ENCODE measurements at regions not wholly inside any gene's neighbourhood (a gene's known extent, or its start where the extent isn't known, plus 50 kb on each side); places are given as distances from the start of the nearest gene placed in this dataset.

DNA sequence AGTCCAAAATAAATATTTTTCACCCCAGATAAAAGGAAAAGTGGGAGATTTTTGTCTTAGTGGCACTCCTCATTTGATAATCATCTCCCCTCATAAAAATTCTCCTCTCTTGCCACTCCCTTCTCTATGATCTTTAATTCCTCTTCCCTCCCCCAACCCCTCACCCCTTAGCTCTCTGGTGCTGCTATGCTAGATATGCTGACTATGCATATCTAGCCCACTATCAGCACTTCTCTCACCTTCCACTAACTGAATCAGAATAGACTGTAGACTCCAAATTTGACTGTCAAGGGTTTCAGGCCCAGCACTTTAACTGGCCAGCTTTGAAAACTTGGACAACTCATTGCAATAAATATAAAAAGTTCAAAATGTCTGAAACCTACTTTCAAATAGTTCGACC, 254.2 kb downstream of the ETNK1 start:
- TF ChIP-seq, protein P1, sequence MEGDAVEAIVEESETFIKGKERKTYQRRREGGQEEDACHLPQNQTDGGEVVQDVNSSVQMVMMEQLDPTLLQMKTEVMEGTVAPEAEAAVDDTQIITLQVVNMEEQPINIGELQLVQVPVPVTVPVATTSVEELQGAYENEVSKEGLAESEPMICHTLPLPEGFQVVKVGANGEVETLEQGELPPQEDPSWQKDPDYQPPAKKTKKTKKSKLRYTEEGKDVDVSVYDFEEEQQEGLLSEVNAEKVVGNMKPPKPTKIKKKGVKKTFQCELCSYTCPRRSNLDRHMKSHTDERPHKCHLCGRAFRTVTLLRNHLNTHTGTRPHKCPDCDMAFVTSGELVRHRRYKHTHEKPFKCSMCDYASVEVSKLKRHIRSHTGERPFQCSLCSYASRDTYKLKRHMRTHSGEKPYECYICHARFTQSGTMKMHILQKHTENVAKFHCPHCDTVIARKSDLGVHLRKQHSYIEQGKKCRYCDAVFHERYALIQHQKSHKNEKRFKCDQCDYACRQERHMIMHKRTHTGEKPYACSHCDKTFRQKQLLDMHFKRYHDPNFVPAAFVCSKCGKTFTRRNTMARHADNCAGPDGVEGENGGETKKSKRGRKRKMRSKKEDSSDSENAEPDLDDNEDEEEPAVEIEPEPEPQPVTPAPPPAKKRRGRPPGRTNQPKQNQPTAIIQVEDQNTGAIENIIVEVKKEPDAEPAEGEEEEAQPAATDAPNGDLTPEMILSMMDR (IDR thresholded peaks at IDR 0.05; ENCODE audit: low read depth, low read length, missing input control): no peak
- TF ChIP-seq TAF1 (conservative IDR thresholded peaks at IDR 0.05) (no peak), RAD21 (IDR thresholded peaks at IDR 0.05) (no peak), GABPA (IDR thresholded peaks at IDR 0.05 in 1 of 2, conservative IDR thresholded peaks at IDR 0.05 in 1 of 2) (no peak), ATF3 (IDR thresholded peaks at IDR 0.05) (no peak), SP1 (IDR thresholded peaks at IDR 0.05) (no peak), JUND (IDR thresholded peaks at IDR 0.05) (no peak), FOXA1 (IDR thresholded peaks at IDR 0.05) (no peak)
- TF ChIP-seq, protein P2, sequence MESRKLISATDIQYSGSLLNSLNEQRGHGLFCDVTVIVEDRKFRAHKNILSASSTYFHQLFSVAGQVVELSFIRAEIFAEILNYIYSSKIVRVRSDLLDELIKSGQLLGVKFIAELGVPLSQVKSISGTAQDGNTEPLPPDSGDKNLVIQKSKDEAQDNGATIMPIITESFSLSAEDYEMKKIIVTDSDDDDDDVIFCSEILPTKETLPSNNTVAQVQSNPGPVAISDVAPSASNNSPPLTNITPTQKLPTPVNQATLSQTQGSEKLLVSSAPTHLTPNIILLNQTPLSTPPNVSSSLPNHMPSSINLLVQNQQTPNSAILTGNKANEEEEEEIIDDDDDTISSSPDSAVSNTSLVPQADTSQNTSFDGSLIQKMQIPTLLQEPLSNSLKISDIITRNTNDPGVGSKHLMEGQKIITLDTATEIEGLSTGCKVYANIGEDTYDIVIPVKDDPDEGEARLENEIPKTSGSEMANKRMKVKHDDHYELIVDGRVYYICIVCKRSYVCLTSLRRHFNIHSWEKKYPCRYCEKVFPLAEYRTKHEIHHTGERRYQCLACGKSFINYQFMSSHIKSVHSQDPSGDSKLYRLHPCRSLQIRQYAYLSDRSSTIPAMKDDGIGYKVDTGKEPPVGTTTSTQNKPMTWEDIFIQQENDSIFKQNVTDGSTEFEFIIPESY (IDR thresholded peaks at IDR 0.05): no peak
- TF ChIP-seq, protein P3, sequence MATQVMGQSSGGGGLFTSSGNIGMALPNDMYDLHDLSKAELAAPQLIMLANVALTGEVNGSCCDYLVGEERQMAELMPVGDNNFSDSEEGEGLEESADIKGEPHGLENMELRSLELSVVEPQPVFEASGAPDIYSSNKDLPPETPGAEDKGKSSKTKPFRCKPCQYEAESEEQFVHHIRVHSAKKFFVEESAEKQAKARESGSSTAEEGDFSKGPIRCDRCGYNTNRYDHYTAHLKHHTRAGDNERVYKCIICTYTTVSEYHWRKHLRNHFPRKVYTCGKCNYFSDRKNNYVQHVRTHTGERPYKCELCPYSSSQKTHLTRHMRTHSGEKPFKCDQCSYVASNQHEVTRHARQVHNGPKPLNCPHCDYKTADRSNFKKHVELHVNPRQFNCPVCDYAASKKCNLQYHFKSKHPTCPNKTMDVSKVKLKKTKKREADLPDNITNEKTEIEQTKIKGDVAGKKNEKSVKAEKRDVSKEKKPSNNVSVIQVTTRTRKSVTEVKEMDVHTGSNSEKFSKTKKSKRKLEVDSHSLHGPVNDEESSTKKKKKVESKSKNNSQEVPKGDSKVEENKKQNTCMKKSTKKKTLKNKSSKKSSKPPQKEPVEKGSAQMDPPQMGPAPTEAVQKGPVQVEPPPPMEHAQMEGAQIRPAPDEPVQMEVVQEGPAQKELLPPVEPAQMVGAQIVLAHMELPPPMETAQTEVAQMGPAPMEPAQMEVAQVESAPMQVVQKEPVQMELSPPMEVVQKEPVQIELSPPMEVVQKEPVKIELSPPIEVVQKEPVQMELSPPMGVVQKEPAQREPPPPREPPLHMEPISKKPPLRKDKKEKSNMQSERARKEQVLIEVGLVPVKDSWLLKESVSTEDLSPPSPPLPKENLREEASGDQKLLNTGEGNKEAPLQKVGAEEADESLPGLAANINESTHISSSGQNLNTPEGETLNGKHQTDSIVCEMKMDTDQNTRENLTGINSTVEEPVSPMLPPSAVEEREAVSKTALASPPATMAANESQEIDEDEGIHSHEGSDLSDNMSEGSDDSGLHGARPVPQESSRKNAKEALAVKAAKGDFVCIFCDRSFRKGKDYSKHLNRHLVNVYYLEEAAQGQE (IDR thresholded peaks at IDR 0.05): no peak

All from liver (tissue), 3 donors.